ENCODE measurements at regions not wholly inside any gene's neighbourhood (a gene's known extent, or its start where the extent isn't known, plus 50 kb on each side); places are given as distances from the start of the nearest gene placed in this dataset.

- TF ChIP-seq REST (IDR thresholded peaks at IDR 0.05; ENCODE audit: low read depth) (no peak), POLR2A (IDR thresholded peaks at IDR 0.05; ENCODE audit: borderline replicate concordance, extremely low read depth, insufficient read depth, insufficient read length) (no peak), SIN3A (IDR thresholded peaks at IDR 0.05; ENCODE audit: low read depth) (no peak), EZH2 (IDR thresholded peaks at IDR 0.05) (no peak), CTCF (IDR thresholded peaks at IDR 0.05 in 2 of 3, conservative IDR thresholded peaks at IDR 0.05 in 1 of 3; ENCODE audit: borderline replicate concordance in 1 of 3, insufficient read depth in 1 of 3, low read depth in 2 of 3, low read length in 2 of 3) (no peak), YY1 (IDR thresholded peaks at IDR 0.05; ENCODE audit: extremely low read depth, insufficient replicate concordance, low read depth, low read length) (no peak), JUND (IDR thresholded peaks at IDR 0.05) (no peak), SP1 (IDR thresholded peaks at IDR 0.05; ENCODE audit: low read depth) (no peak), ATF3 (IDR thresholded peaks at IDR 0.05) (no peak)
Measured at GRCh38 chr3:28103861-28104260, 137.6 kb upstream of the CMC1 start (continued).
